ENCODE measurements at regions not wholly inside any gene's neighbourhood (a gene's known extent, or its start where the extent isn't known, plus 50 kb on each side); places are given as distances from the start of the nearest gene placed in this dataset.

GRCh38 chr2:194214192-194214591 lies 1442.8 kb upstream of the SLC39A10 start:
- no peak for DNase-seq

- no peak for DNase-seq
Measured at GRCh38 chr2:194205568-194206227, 1451.3 kb upstream of the SLC39A10 start.

- DNase-seq = no peak
Measured at GRCh38 chr2:194203898-194204297, 1453.1 kb upstream of the SLC39A10 start.

- no peak for DNase-seq
Measured at GRCh38 chr2:194182888-194183287, 1474.1 kb upstream of the SLC39A10 start.

- no peak for DNase-seq
Measured at GRCh38 chr2:194176134-194176533, 1480.9 kb upstream of the SLC39A10 start.

- DNase-seq = peak; percentile 79 to 80
Measured at GRCh38 chr2:194166818-194167217, 1490.2 kb upstream of the SLC39A10 start.

- DNase-seq = no peak
Measured at GRCh38 chr2:194155431-194155830, 1501.6 kb upstream of the SLC39A10 start.

GRCh38 chr2:194151231-194151630 lies 1505.8 kb upstream of the SLC39A10 start:
- no peak for DNase-seq

- no peak for DNase-seq
Measured at GRCh38 chr2:194135463-194135862, 1521.6 kb upstream of the SLC39A10 start.

GRCh38 chr2:194128810-194129209 lies 1528.2 kb upstream of the SLC39A10 start:
- DNase-seq = no peak

- DNase-seq = no peak
Measured at GRCh38 chr2:194126418-194126817, 1530.6 kb upstream of the SLC39A10 start.

- no peak for DNase-seq
Measured at GRCh38 chr2:194116861-194117260, 1540.2 kb upstream of the SLC39A10 start.

GRCh38 chr2:194105358-194105757 lies 1551.7 kb upstream of the SLC39A10 start:
- DNase-seq = no peak

GRCh38 chr2:194104687-194105086 lies 1552.3 kb upstream of the SLC39A10 start:
- DNase-seq = peak; percentile 94 to 98

- no peak for DNase-seq
Measured at GRCh38 chr2:194103941-194104659, 1552.9 kb upstream of the SLC39A10 start.

- no peak for DNase-seq
Measured at GRCh38 chr2:194102546-194102945, 1554.5 kb upstream of the SLC39A10 start.

- DNase-seq = no peak
Measured at GRCh38 chr2:194100201-194100600, 1556.8 kb upstream of the SLC39A10 start.

GRCh38 chr2:194096402-194096801 lies 1560.6 kb upstream of the SLC39A10 start:
- no peak for DNase-seq

- DNase-seq = no peak
Measured at GRCh38 chr2:194095359-194095758, 1561.7 kb upstream of the SLC39A10 start.

- no peak for DNase-seq
Measured at GRCh38 chr2:194090251-194090905, 1566.6 kb upstream of the SLC39A10 start.

GRCh38 chr2:194087089-194087958 lies 1569.7 kb upstream of the SLC39A10 start:
- DNase-seq = no peak

- no peak for DNase-seq
Measured at GRCh38 chr2:194086129-194086528, 1570.9 kb upstream of the SLC39A10 start.

GRCh38 chr2:194079989-194080388 lies 1577.0 kb upstream of the SLC39A10 start:
- no peak for DNase-seq

All from Kasumi-1 (cell line).